ENCODE measurements at regions not wholly inside any gene's neighbourhood (a gene's known extent, or its start where the extent isn't known, plus 50 kb on each side); places are given as distances from the start of the nearest gene placed in this dataset.

DNA sequence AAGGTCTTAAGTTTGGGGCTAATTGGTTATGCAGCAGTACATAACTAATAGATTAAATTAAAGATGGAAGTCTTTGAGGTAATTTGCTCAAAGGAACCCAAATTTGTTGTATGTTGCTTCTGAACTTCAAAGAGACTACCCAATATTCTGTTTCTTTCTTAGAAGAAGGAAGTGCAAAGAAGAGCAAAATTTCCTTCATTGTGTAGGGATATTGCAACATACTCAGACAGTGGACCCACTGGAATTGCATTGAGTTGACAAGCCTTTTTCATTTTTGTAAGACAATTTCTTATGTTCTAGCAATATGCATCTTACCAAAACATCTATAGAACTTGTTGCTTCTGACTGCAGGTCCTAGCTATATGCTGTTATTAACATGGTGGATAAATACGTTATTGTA is 527.8 kb downstream of the SH2D4B start:
- Histone ChIP-seq H3K18ac (ENCODE audit: low read depth, low read length) (no peak overlapping the region), H3K4me1 (ENCODE audit: control insufficient read depth, insufficient read depth, low read length) (no peaks in the 10 kb centered on the region), H3K36me3 (ENCODE audit: control insufficient read depth, insufficient read depth, low read length) (no peaks in the 10 kb centered on the region), H2AFZ (replicated peaks; ENCODE audit: low read length, poor library complexity) (no peak overlapping the region), H4K91ac (ENCODE audit: insufficient read depth, low read depth, low read length) (no peak overlapping the region), H2BK5ac (ENCODE audit: low read depth, low read length, poor library complexity, severe bottlenecking) (no peak overlapping the region), H3K4ac (ENCODE audit: low read depth, low read length) (no peak overlapping the region), H3K4me3 (ENCODE audit: insufficient read depth, low read depth, low read length) (no peak overlapping the region), H2BK120ac (ENCODE audit: low read depth, low read length) (no peak overlapping the region), H3K14ac (replicated peaks; ENCODE audit: low read depth, low read length) (no peak overlapping the region), H3K9ac (ENCODE audit: low read depth, low read length) (no peak overlapping the region), H2AK5ac (ENCODE audit: low read depth, low read length) (no peak overlapping the region), H4K20me1 (ENCODE audit: insufficient read depth, low read length) (no peaks in the 10 kb centered on the region), H2BK15ac (ENCODE audit: low read depth, low read length) (no peak overlapping the region), H3K56ac (ENCODE audit: extremely low read depth, insufficient read depth, low read length) (no peak overlapping the region), H3K4me2 (ENCODE audit: low read depth, low read length) (no peak overlapping the region), H4K5ac (ENCODE audit: low read depth, low read length) (no peak overlapping the region), H3K27ac (ENCODE audit: insufficient read depth, low read length) (no peak overlapping the region), H4K8ac (ENCODE audit: low read depth in 2 of 2, low read length in 2 of 2) (no peak overlapping the region), H2AK9ac (replicated peaks; ENCODE audit: low read depth, low read length, poor library complexity) (no peak overlapping the region), H3K27me3 (ENCODE audit: control insufficient read depth, insufficient read depth, low read length) (no peaks in the 10 kb centered on the region), H3K9me3 (ENCODE audit: control insufficient read depth, insufficient read depth, low read length) (peaks cover 9% of the 10 kb centered on the region; the same call in 1 of the 2 replicates), H3K79me1 (ENCODE audit: low read depth in 1 of 2, low read length in 2 of 2) (no peaks in the 10 kb centered on the region), H2BK20ac (ENCODE audit: low read depth, low read length) (no peak overlapping the region), H3K23ac (ENCODE audit: low read depth, low read length) (no peak overlapping the region), H3K9me1 (ENCODE audit: insufficient read depth, low read length) (no peaks in the 10 kb centered on the region)
- DNase-seq (no peak), ATAC-seq (ENCODE audit: low read depth) (no peak)
- POLR2A ChIA-PET (ENCODE audit: unreplicated experiment): no interaction called here
- dilution Hi-C loops (cut with HindIII; ENCODE audit: low sequenced_read_pairs, unreplicated experiment) (no loop called here), intact Hi-C loops (cut with micrococcal nuclease) (no loop called here), in situ Hi-C loops (cut with MboI; ENCODE audit: low sequenced_read_pairs) (no loop called here)
- TF ChIP-seq RFX5 (IDR thresholded peaks at IDR 0.05; ENCODE audit: low read depth, low read length) (no peak), BHLHE40 (IDR thresholded peaks at IDR 0.05; ENCODE audit: low read depth, low read length) (no peak), CEBPB (IDR thresholded peaks at IDR 0.05; ENCODE audit: low read depth, low read length) (peak; percentile 28; the same call in 1 of the 2 replicates), MAZ (IDR thresholded peaks at IDR 0.05; ENCODE audit: borderline replicate concordance, low read depth, low read length) (no peak), RCOR1 (IDR thresholded peaks at IDR 0.05; ENCODE audit: insufficient replicate concordance, low read length) (no peak)
- TF ChIP-seq, protein P1, sequence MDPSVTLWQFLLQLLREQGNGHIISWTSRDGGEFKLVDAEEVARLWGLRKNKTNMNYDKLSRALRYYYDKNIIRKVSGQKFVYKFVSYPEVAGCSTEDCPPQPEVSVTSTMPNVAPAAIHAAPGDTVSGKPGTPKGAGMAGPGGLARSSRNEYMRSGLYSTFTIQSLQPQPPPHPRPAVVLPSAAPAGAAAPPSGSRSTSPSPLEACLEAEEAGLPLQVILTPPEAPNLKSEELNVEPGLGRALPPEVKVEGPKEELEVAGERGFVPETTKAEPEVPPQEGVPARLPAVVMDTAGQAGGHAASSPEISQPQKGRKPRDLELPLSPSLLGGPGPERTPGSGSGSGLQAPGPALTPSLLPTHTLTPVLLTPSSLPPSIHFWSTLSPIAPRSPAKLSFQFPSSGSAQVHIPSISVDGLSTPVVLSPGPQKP (IDR thresholded peaks at IDR 0.05; ENCODE audit: borderline replicate concordance, low read depth, low read length): no peak
- CTCF ChIA-PET: no interaction called here
- WGBS, 2 experiments (ENCODE audit: extremely low coverage in 2 of 2, insufficient read length in 1 of 2): no CpG with 5 or more reads among the region's 1 CpG
- BruUV-seq (replicated peaks): no TSS peak

Data from IMR-90 (cell line).